Liver (tissue), 3 donors: ENCODE measurements at regions not wholly inside any gene's neighbourhood (a gene's known extent, or its start where the extent isn't known, plus 50 kb on each side); places are given as distances from the start of the nearest gene placed in this dataset.

ENCODE experiments used
- CTCF ChIP-seq: fragments of 150-350 bp; IDR thresholded peaks from 2 replicates; pipeline ENCODE4 v1.5.1; 2017; ENCODE audit warnings: improper control_type of control experiment, low read depth, low read length; ENCODE audit not compliant: missing input control
- EGR1 ChIP-seq, 2 donors: IDR thresholded peaks; 2 replicates each; pipeline ENCODE4 v1.6.1; 2016 to 2018; ENCODE audit warnings: antibody characterized with exemption in 2 of 2, low read depth in 2 of 2
- JUND ChIP-seq, 2 donors: IDR thresholded peaks; 2 replicates each; pipeline ENCODE4 v1.6.1; 2016; ENCODE audit warnings: antibody characterized with exemption in 2 of 2
- NR2F2 ChIP-seq: IDR thresholded peaks from 2 replicates; pipeline ENCODE4 v1.6.1; 2016; ENCODE audit warnings: antibody characterized with exemption
- RAD21 ChIP-seq, 2 donors: IDR thresholded peaks; 2 replicates each; pipeline ENCODE4 v1.6.1; 2016; ENCODE audit warnings: antibody characterized with exemption in 2 of 2, mild to moderate bottlenecking in 2 of 2
- RXRA ChIP-seq, 2 donors: IDR thresholded peaks; 2 replicates each; pipeline ENCODE4 v1.6.1; 2017 to 2018; ENCODE audit warnings: antibody characterized with exemption in 2 of 2, mild to moderate bottlenecking in 1 of 2
- TAF1 ChIP-seq: conservative IDR thresholded peaks from 2 replicates; pipeline ENCODE4 v1.6.1; 2016; ENCODE audit warnings: antibody characterized with exemption, mild to moderate bottlenecking
- YY1 ChIP-seq: IDR thresholded peaks from 2 replicates; pipeline ENCODE4 v1.6.1; 2016; ENCODE audit warnings: antibody characterized with exemption, mild to moderate bottlenecking
- ZBTB33 ChIP-seq: IDR thresholded peaks from 2 replicates; pipeline ENCODE4 v1.6.1; 2016; ENCODE audit warnings: antibody characterized with exemption
- TF ChIP-seq, protein P1 (sequence below): IDR thresholded peaks from 2 replicates; pipeline ENCODE4 v1.6.1; 2016; ENCODE audit warnings: antibody characterized with exemption, mild to moderate bottlenecking
- TF ChIP-seq, protein P2 (sequence below): IDR thresholded peaks from 2 replicates; pipeline ENCODE4 v1.6.1; 2016; ENCODE audit warnings: antibody characterized with exemption
- donor health status: healthy.
- donor health status: healthy.

DNA sequence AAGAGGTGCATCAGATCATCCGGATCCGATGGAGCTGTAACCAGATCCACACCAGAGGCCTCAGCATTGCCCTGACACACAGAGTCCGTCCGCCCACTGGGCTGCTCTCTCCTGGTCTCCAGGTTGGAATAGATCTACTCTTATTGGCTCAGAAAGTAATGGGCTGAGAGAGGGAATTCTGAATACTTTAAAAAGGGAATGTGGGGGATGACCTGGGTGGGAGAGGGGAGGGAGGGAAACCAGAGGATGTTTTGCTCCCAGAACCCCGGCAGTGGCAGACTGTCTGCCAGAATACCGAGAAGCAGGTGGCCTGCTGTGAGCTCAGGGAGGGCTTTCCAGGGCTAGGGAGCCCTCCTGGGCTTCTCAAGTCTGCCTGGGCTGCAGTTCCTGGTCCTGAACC, 126.5 kb downstream of the ENGASE start:
- no peak for TF ChIP-seq CTCF
- no peak for TF ChIP-seq RXRA (IDR thresholded peaks at IDR 0.05)
- no peak for TF ChIP-seq RAD21 (IDR thresholded peaks at IDR 0.05)
- TF ChIP-seq EGR1 (IDR thresholded peaks at IDR 0.05; ENCODE audit: low read depth in 2 of 2) = no peak
- TF ChIP-seq JUND (IDR thresholded peaks at IDR 0.05) = no peak
- TF ChIP-seq TAF1 = no peak
- TF ChIP-seq YY1 = no peak
- TF ChIP-seq, protein P1, sequence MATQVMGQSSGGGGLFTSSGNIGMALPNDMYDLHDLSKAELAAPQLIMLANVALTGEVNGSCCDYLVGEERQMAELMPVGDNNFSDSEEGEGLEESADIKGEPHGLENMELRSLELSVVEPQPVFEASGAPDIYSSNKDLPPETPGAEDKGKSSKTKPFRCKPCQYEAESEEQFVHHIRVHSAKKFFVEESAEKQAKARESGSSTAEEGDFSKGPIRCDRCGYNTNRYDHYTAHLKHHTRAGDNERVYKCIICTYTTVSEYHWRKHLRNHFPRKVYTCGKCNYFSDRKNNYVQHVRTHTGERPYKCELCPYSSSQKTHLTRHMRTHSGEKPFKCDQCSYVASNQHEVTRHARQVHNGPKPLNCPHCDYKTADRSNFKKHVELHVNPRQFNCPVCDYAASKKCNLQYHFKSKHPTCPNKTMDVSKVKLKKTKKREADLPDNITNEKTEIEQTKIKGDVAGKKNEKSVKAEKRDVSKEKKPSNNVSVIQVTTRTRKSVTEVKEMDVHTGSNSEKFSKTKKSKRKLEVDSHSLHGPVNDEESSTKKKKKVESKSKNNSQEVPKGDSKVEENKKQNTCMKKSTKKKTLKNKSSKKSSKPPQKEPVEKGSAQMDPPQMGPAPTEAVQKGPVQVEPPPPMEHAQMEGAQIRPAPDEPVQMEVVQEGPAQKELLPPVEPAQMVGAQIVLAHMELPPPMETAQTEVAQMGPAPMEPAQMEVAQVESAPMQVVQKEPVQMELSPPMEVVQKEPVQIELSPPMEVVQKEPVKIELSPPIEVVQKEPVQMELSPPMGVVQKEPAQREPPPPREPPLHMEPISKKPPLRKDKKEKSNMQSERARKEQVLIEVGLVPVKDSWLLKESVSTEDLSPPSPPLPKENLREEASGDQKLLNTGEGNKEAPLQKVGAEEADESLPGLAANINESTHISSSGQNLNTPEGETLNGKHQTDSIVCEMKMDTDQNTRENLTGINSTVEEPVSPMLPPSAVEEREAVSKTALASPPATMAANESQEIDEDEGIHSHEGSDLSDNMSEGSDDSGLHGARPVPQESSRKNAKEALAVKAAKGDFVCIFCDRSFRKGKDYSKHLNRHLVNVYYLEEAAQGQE = no peak
- TF ChIP-seq, protein P2, sequence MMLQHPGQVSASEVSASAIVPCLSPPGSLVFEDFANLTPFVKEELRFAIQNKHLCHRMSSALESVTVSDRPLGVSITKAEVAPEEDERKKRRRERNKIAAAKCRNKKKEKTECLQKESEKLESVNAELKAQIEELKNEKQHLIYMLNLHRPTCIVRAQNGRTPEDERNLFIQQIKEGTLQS = no peak
- TF ChIP-seq NR2F2 = no peak
- no peak for TF ChIP-seq ZBTB33
